Osteocyte (in vitro differentiated cells): ENCODE measurements at regions not wholly inside any gene's neighbourhood (a gene's known extent, or its start where the extent isn't known, plus 50 kb on each side); places are given as distances from the start of the nearest gene placed in this dataset.

Experiments used
- DNase-seq: peaks from one replicate; pipeline ENCODE4 v3.0.0; 2021; ENCODE audit warnings: mixed read lengths; ENCODE audit not compliant: unreplicated experiment; ENCODE audit errors: extremely low spot score
- H3K27ac Mint-ChIP-seq: one replicate; pipeline ENCODE4 v1.8.0; 2021; ENCODE audit warnings: mild to moderate bottlenecking, mixed read lengths; ENCODE audit not compliant: unreplicated experiment
- H3K27me3 Mint-ChIP-seq: one replicate; pipeline ENCODE4 v1.8.0; 2021; ENCODE audit warnings: mixed read lengths; ENCODE audit not compliant: unreplicated experiment
- H3K36me3 Mint-ChIP-seq: one replicate; pipeline ENCODE4 v1.8.0; 2021; ENCODE audit warnings: mixed read lengths; ENCODE audit not compliant: unreplicated experiment
- H3K4me1 Mint-ChIP-seq: one replicate; pipeline ENCODE4 v1.8.0; 2021; ENCODE audit warnings: mixed read lengths; ENCODE audit not compliant: unreplicated experiment
- H3K4me3 Mint-ChIP-seq: one replicate; pipeline ENCODE4 v1.8.0; 2021; ENCODE audit warnings: mild to moderate bottlenecking, moderate library complexity, mixed read lengths; ENCODE audit not compliant: unreplicated experiment
- H3K9me3 Mint-ChIP-seq: one replicate; pipeline ENCODE4 v1.8.0; 2021; ENCODE audit warnings: mixed read lengths; ENCODE audit not compliant: unreplicated experiment
- CTCF ChIP-seq: fragments of 200-600 bp; sonication (generic); IDR thresholded peaks from 2 replicates; pipeline ENCODE4 v1.5.0; 2021; ENCODE audit warnings: antibody characterized with exemption, mild to moderate bottlenecking, moderate library complexity

GRCh38 chr11:19433367-19433766 is 192.6 kb upstream of the E2F8 start:
- Mint-ChIP-seq H3K4me1 (peaks cover 13% of the 10 kb centered on the region), H3K4me3 (no peak overlapping the region), H3K36me3 (no peaks in the 10 kb centered on the region), H3K27ac (no peak overlapping the region), H3K9me3 (peaks cover 4% of the 10 kb centered on the region), H3K27me3 (peaks cover 13% of the 10 kb centered on the region)
- no peak for DNase-seq
- TF ChIP-seq CTCF = no peak

- Mint-ChIP-seq H3K27me3 (peaks cover 19% of the 10 kb centered on the region), H3K4me3 (no peak overlapping the region), H3K27ac (no peak overlapping the region), H3K4me1 (peaks cover 7% of the 10 kb centered on the region), H3K9me3 (peaks cover 4% of the 10 kb centered on the region), H3K36me3 (no peaks in the 10 kb centered on the region)
- no peak for TF ChIP-seq CTCF
- DNase-seq = no peak
Observed at GRCh38 chr11:19432370-19433061, 191.8 kb upstream of the E2F8 start.

GRCh38 chr11:19430754-19431398 is 190.1 kb upstream of the E2F8 start:
- H3K27ac Mint-ChIP-seq = no peak overlapping the region
- DNase-seq = no peak
- peaks cover 4% of the 10 kb centered on the region for H3K4me1 Mint-ChIP-seq
- peaks cover 23% of the 10 kb centered on the region for H3K27me3 Mint-ChIP-seq
- H3K4me3 Mint-ChIP-seq = no peak overlapping the region
- no peaks in the 10 kb centered on the region for H3K36me3 Mint-ChIP-seq
- TF ChIP-seq CTCF = no peak
- peaks cover 2% of the 10 kb centered on the region for H3K9me3 Mint-ChIP-seq

- TF ChIP-seq CTCF = no peak
- H3K4me3 Mint-ChIP-seq = no peak overlapping the region
- H3K27ac Mint-ChIP-seq = no peak overlapping the region
- DNase-seq = no peak
- H3K9me3 Mint-ChIP-seq = no peaks in the 10 kb centered on the region
- H3K27me3 Mint-ChIP-seq = peaks cover 23% of the 10 kb centered on the region
- H3K36me3 Mint-ChIP-seq = no peaks in the 10 kb centered on the region
- H3K4me1 Mint-ChIP-seq = peaks cover 4% of the 10 kb centered on the region
Observed at GRCh38 chr11:19430346-19430745, 189.6 kb upstream of the E2F8 start.

GRCh38 chr11:19429108-19429760 is 188.5 kb upstream of the E2F8 start:
- Mint-ChIP-seq H3K27ac (no peak overlapping the region), H3K27me3 (peaks cover 23% of the 10 kb centered on the region)

More at GRCh38 chr11:19429108-19429760, 188.5 kb upstream of the E2F8 start:
- Mint-ChIP-seq H3K4me1 (peaks cover 4% of the 10 kb centered on the region), H3K36me3 (no peaks in the 10 kb centered on the region), H3K4me3 (no peak overlapping the region), H3K9me3 (no peaks in the 10 kb centered on the region)
- no peak for TF ChIP-seq CTCF
- no peak for DNase-seq
